ENCODE measurements at regions not wholly inside any gene's neighbourhood (a gene's known extent, or its start where the extent isn't known, plus 50 kb on each side); places are given as distances from the start of the nearest gene placed in this dataset.
A peak's percentile ranks its signal among the peaks of the same experiment; 100 is the strongest.

DNA sequence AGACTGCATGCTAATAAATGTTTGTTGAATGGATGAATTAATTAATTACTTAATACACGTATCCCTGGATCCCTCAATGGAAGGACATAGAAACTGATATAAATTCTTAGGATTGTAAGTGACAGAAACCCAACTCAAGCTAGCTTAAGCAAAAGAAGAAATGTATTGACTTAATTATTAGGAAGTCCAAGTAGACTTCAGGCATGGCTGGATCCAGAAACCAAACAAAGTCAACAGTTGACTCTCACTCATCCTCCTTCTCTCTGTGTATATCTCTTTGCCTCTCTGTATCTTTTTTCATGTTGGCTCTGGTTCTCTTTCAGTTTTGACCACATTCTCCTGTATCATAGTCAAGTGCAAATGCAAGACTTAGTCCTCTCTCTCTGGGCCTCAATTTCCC lies 82.0 kb upstream of the CTNNBL1 start:
- TF ChIP-seq, protein P1, sequence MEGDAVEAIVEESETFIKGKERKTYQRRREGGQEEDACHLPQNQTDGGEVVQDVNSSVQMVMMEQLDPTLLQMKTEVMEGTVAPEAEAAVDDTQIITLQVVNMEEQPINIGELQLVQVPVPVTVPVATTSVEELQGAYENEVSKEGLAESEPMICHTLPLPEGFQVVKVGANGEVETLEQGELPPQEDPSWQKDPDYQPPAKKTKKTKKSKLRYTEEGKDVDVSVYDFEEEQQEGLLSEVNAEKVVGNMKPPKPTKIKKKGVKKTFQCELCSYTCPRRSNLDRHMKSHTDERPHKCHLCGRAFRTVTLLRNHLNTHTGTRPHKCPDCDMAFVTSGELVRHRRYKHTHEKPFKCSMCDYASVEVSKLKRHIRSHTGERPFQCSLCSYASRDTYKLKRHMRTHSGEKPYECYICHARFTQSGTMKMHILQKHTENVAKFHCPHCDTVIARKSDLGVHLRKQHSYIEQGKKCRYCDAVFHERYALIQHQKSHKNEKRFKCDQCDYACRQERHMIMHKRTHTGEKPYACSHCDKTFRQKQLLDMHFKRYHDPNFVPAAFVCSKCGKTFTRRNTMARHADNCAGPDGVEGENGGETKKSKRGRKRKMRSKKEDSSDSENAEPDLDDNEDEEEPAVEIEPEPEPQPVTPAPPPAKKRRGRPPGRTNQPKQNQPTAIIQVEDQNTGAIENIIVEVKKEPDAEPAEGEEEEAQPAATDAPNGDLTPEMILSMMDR (IDR thresholded peaks at IDR 0.05; ENCODE audit: insufficient read depth, low read length, poor library complexity, severe bottlenecking) = no peak
- Histone ChIP-seq H3K4me3 (replicated peaks; ENCODE audit: low read depth, low read length) (no peak overlapping the region), H3K36me3 (ENCODE audit: control insufficient read depth, insufficient read depth, low read length) (no peaks in the 10 kb centered on the region), H3K27me3 (replicated peaks; ENCODE audit: control insufficient read depth, insufficient read depth, low read length) (no peaks in the 10 kb centered on the region)
- no peak for DNase-seq (ENCODE audit: extremely low read depth, insufficient read length)

GRCh38 chr20:37611346-37611745 lies 82.5 kb upstream of the CTNNBL1 start:
- no peak for DNase-seq (ENCODE audit: extremely low read depth, insufficient read length)
- Histone ChIP-seq H3K36me3 (ENCODE audit: control insufficient read depth, insufficient read depth, low read length) (no peaks in the 10 kb centered on the region), H3K27me3 (replicated peaks; ENCODE audit: control insufficient read depth, insufficient read depth, low read length) (no peaks in the 10 kb centered on the region), H3K4me3 (replicated peaks; ENCODE audit: low read depth, low read length) (no peak overlapping the region)
- TF ChIP-seq, protein P1 (IDR thresholded peaks at IDR 0.05; ENCODE audit: insufficient read depth, low read length, poor library complexity, severe bottlenecking) = no peak

- H3K4me3 ChIP-seq (replicated peaks; ENCODE audit: low read depth, low read length) = no peak overlapping the region
- DNase-seq (ENCODE audit: extremely low read depth, insufficient read length) = no peak
- H3K36me3 ChIP-seq (ENCODE audit: control insufficient read depth, insufficient read depth, low read length) = no peaks in the 10 kb centered on the region
- H3K27me3 ChIP-seq (replicated peaks; ENCODE audit: control insufficient read depth, insufficient read depth, low read length) = no peaks in the 10 kb centered on the region
- TF ChIP-seq, protein P1 (IDR thresholded peaks at IDR 0.05; ENCODE audit: insufficient read depth, low read length, poor library complexity, severe bottlenecking) = no peak
These were observed 82.6 kb upstream of the BLCAP start for GRCh38 chr20:37610203-37610798.

DNA sequence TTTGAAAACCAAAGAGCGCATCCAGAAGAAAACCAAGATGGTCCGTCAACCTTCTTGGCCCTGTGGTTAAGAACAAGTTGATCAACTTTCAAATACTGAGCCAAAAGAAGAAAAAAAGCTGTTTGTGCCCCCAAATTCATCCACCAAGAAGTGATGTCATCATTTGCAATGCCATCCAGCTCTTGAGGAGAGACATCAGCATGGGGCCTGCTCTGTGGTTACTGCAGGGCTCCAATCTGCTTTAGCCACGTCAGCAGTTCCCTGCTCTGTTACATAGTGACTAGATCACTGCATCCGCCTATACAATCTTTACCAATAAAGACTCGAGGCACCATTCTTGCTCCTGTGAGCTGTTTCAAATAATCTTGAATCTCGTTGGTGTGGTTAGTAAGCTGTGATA lies 75.0 kb upstream of the BLCAP start:
- TF ChIP-seq, protein P1 (IDR thresholded peaks at IDR 0.05; ENCODE audit: insufficient read depth, low read length, poor library complexity, severe bottlenecking) = no peak
- Histone ChIP-seq H3K27me3 (replicated peaks; ENCODE audit: control insufficient read depth, insufficient read depth, low read length) (no peaks in the 10 kb centered on the region; the same call in 1 of the 2 replicates), H3K4me3 (replicated peaks; ENCODE audit: low read depth, low read length) (no peak overlapping the region), H3K36me3 (ENCODE audit: control insufficient read depth, insufficient read depth, low read length) (no peaks in the 10 kb centered on the region)
- no peak for DNase-seq (ENCODE audit: extremely low read depth, insufficient read length)

DNA sequence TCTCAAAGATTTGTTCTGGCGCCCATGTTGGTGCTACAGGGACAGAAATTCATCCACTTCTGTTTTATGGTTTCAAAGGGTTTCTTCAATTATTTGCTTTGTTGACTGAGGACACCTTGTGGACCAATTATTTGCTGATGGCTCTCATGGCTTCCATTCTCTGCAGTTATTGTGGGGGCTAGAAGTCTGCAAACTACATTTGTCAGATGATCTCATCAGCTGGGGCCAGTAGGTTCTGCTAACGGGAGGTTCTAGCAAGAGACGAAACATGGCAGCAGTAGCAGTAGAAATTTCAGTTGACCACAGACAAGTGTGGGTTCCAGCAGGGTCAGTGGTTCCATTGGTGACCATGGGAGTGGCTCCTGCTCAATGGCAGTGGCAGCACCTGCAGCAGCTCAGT lies 72.8 kb upstream of the BLCAP start:
- Histone ChIP-seq H3K36me3 (ENCODE audit: control insufficient read depth, insufficient read depth, low read length) (no peaks in the 10 kb centered on the region), H3K4me3 (replicated peaks; ENCODE audit: low read depth, low read length) (no peak overlapping the region), H3K27me3 (replicated peaks; ENCODE audit: control insufficient read depth, insufficient read depth, low read length) (no peaks in the 10 kb centered on the region; the same call in 1 of the 2 replicates)
- TF ChIP-seq, protein P1 (IDR thresholded peaks at IDR 0.05; ENCODE audit: insufficient read depth, low read length, poor library complexity, severe bottlenecking) = peak; percentile 12
- DNase-seq (ENCODE audit: extremely low read depth, insufficient read length) = no peak
